Kidney (tissue), 13 donors: ENCODE measurements at regions not wholly inside any gene's neighbourhood (a gene's known extent, or its start where the extent isn't known, plus 50 kb on each side); places are given as distances from the start of the nearest gene placed in this dataset.

ENCODE experiments used
- DNase-seq, 5 donors: peaks; one replicate each; pipeline ENCODE4 v3.0.0-alpha.2; 2013 to 2020
- FAIRE-seq: peaks from 2 replicates; lab custom pipeline; 2012; peaks lifted over from hg19 to GRCh38; lab: Jason Lieb, UNC
- H3K27ac ChIP-seq, 2 donors: one replicate each; pipeline ENCODE4 v1.7.0; 2013; ENCODE audit warnings: low read depth in 2 of 2, low read length in 2 of 2, inconsistent platforms in 1 of 2
- H3K27me3 ChIP-seq: one replicate; pipeline ENCODE4 v1.7.1; 2013; ENCODE audit warnings: low read length, inconsistent platforms; ENCODE audit not compliant: control insufficient read depth, insufficient read depth
- H3K36me3 ChIP-seq, 3 donors: one replicate each; pipeline versions ENCODE4 v1.7.0 to v1.7.1; 2013; ENCODE audit warnings: low read length in 3 of 3, control low read depth in 1 of 3, inconsistent platforms in 1 of 3; ENCODE audit not compliant: insufficient read depth in 3 of 3, control insufficient read depth in 2 of 3
- H3K4me1 ChIP-seq, 3 donors: one replicate each; pipeline versions ENCODE4 v1.7.0 to v1.7.1; 2013; ENCODE audit warnings: low read length in 3 of 3, inconsistent platforms in 1 of 3, low read depth in 1 of 3; ENCODE audit not compliant: control insufficient read depth in 2 of 3, insufficient read depth in 2 of 3
- H3K4me3 ChIP-seq, 3 donors: one replicate each; pipeline versions ENCODE4 v1.7.0 to v1.8.1; 2013; ENCODE audit warnings: low read length in 3 of 3, control low read depth in 1 of 3, inconsistent platforms in 1 of 3
- H3K9ac ChIP-seq, 3 donors: one replicate each; pipeline versions ENCODE4 v1.7.0 to v1.7.1; 2013; ENCODE audit warnings: low read length in 3 of 3, control low read depth in 1 of 3, inconsistent platforms in 1 of 3
- H3K9me3 ChIP-seq, 3 donors: one replicate each; pipeline versions ENCODE4 v1.7.0 to v1.7.1; 2013; ENCODE audit warnings: low read length in 3 of 3, control low read depth in 1 of 3, inconsistent platforms in 1 of 3; ENCODE audit not compliant: control insufficient read depth in 2 of 3, insufficient read depth in 1 of 3
- intact Hi-C: fragments of 100-400 bp; cut with DNase I; formaldehyde crosslinking; loops from one replicate; pipeline ENCODE4 v1.11.1; 2022
- TF ChIP-seq, protein P1 (sequence below): IDR thresholded peaks from 3 replicates; pipeline ENCODE4 v1.5.1; 2012; ENCODE audit warnings: mild to moderate bottlenecking, moderate library complexity, borderline replicate concordance; ENCODE audit not compliant: insufficient read depth; ENCODE audit errors: extremely low read depth
- donor health status: control.
- donor health status: control.
- donor health status: control.
- donor health status: control.
- donor health status: control.
- donor health status: DM: yes; HTN: yes; CAD: no.
- donor health status: Normal renal cell carcinoma (clear cell type).

DNA sequence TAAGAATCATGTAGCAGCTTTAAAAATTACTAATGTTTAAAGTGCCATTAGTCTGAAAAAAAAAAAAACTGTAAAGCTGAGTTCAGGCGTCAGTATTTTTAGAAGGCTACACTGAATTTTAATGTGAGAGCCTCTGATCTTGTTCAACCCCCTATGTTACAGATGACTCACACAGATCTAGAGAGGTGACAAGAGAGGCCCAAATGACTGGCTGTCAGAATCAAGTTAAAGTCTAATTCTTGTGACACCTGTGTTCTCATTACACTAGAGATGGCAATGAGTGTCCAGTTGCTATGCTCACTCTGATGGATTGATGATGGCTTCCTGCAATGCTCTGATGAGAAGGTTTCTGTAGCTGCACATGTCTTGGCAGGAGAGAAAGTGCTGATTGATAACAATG is 203.5 kb upstream of the OBI1 start:
- intact Hi-C loops: no loop called here
- Histone ChIP-seq H3K27me3 (no peaks in the 10 kb centered on the region), H3K4me1 (no peaks in the 10 kb centered on the region), H3K27ac (no peak overlapping the region), H3K36me3 (no peaks in the 10 kb centered on the region), H3K9ac (no peak overlapping the region), H3K4me3 (no peak overlapping the region), H3K9me3 (no peaks in the 10 kb centered on the region)
- FAIRE-seq (no peak), DNase-seq (no peak)
- TF ChIP-seq, protein P1, sequence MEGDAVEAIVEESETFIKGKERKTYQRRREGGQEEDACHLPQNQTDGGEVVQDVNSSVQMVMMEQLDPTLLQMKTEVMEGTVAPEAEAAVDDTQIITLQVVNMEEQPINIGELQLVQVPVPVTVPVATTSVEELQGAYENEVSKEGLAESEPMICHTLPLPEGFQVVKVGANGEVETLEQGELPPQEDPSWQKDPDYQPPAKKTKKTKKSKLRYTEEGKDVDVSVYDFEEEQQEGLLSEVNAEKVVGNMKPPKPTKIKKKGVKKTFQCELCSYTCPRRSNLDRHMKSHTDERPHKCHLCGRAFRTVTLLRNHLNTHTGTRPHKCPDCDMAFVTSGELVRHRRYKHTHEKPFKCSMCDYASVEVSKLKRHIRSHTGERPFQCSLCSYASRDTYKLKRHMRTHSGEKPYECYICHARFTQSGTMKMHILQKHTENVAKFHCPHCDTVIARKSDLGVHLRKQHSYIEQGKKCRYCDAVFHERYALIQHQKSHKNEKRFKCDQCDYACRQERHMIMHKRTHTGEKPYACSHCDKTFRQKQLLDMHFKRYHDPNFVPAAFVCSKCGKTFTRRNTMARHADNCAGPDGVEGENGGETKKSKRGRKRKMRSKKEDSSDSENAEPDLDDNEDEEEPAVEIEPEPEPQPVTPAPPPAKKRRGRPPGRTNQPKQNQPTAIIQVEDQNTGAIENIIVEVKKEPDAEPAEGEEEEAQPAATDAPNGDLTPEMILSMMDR: no peak

DNA sequence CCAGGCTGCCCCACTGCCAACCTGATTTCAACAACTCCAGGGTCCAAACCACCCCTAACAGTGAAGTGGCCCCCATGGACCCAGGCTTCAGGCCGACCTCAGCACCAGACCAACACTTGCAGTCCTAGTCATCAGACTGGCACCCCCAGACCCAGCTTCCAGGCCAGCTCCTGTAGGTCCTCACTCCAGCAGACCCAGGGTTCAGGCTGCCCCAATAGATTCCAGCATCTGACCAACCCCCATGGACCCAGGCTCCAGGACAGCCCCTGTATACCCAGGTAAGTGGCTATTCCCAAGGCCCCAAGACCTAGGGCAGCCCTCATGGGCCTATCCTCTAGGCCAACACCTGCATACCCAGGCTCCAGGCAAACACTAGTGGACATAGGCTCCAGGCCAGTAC is 193.8 kb upstream of the OBI1 start:
- FAIRE-seq (no peak), DNase-seq (no peak)
- H3K27me3 ChIP-seq: no peaks in the 10 kb centered on the region

DNA sequence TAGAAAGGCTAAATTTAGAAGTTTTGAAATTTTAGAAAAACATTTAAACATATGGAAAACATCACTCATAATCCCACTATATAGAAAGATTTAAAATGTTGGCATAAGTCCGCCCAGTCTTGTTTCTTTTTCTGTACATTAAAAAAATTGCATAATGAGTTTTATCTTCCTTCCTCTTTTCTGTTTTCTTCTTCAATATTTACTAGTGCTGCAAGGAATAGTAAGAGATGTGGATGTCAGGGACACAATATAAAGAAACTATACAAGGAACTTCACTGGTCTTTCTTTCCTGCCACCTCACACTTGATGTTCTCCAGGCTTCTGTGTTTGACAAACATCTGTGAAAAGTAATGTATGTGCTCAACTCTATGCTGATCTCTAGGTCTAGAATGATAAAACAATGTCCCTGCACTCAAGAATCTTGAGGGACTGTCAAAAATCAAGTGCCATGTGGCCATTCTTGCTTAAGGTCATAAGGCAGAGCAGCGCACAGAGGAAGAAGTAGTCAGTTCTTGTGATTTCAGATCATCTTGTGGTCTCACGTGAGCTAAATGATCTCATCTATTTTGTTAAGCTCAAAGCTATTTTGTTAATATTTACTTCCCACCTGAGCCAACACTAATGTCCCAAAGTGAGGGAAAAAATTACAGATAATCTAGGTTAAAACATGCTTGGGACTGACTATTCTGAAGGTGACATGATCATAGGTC is 186.9 kb upstream of the OBI1 start:
- Histone ChIP-seq H3K36me3 (no peaks in the 10 kb centered on the region), H3K4me3 (no peak overlapping the region), H3K4me1 (no peaks in the 10 kb centered on the region), H3K27ac (no peak overlapping the region), H3K27me3 (no peaks in the 10 kb centered on the region), H3K9me3 (no peaks in the 10 kb centered on the region), H3K9ac (no peak overlapping the region)
- TF ChIP-seq, protein P1: no peak
- no peak for DNase-seq
- intact Hi-C loops: no loop called here
- FAIRE-seq: no peak

More for the DNA sequence above, 193.8 kb upstream of the OBI1 start:
- no peak overlapping the region for H3K9ac ChIP-seq
- no peaks in the 10 kb centered on the region for H3K9me3 ChIP-seq
- intact Hi-C loops: no loop called here
- no peak overlapping the region for H3K4me3 ChIP-seq
- no peaks in the 10 kb centered on the region for H3K36me3 ChIP-seq
- TF ChIP-seq, protein P1: no peak
- H3K4me1 ChIP-seq: no peaks in the 10 kb centered on the region
- no peak overlapping the region for H3K27ac ChIP-seq

DNA sequence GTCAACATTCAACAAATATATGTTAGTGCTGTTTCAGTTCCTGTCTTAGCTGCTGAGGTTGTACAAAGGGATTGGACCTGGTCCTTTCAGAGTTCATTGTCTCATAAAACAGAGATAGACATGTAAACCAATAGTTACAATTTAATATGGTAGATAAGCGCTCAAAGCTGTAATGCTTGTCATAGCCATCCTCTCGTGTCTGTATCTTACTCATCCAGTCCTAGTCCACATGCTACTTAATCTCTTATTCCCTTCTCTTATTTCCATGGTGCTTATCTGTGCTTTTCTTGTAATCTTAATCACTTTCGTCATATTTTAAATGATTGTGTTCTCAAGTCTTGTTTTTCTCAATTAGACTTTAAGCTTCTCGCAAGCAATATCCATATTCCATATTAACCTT is 185.2 kb upstream of the OBI1 start:
- no peaks in the 10 kb centered on the region for H3K9me3 ChIP-seq
- no peak overlapping the region for H3K4me3 ChIP-seq
- no peaks in the 10 kb centered on the region for H3K36me3 ChIP-seq
- intact Hi-C loops: no loop called here
- DNase-seq (no peak), FAIRE-seq (no peak)
- no peaks in the 10 kb centered on the region for H3K4me1 ChIP-seq
- no peaks in the 10 kb centered on the region for H3K27me3 ChIP-seq
- H3K27ac ChIP-seq: no peak overlapping the region
- H3K9ac ChIP-seq: no peak overlapping the region
- TF ChIP-seq, protein P1: no peak
